Hepatocyte (in vitro differentiated cells): ENCODE measurements at regions not wholly inside any gene's neighbourhood (a gene's known extent, or its start where the extent isn't known, plus 50 kb on each side); places are given as distances from the start of the nearest gene placed in this dataset.

Experiments
- CTCF ChIP-seq: fragments of 200-600 bp; sonication (generic); IDR thresholded peaks from 2 replicates; pipeline ENCODE4 v1.5.1; 2016; ENCODE audit warnings: antibody characterized with exemption, mild to moderate bottlenecking; ENCODE audit not compliant: poor library complexity
- EZH2 ChIP-seq: fragments of 200-600 bp; sonication (generic); IDR thresholded peaks from 2 replicates; pipeline ENCODE4 v1.6.1; 2016; ENCODE audit warnings: antibody characterized with exemption, mild to moderate bottlenecking, borderline replicate concordance
- EZH2phosphoT487 ChIP-seq: fragments of 200-600 bp; sonication (generic); IDR thresholded peaks from one replicate; pipeline ENCODE4 v1.6.1; 2018; ENCODE audit warnings: antibody characterized with exemption, mild to moderate bottlenecking, low read depth, moderate library complexity; ENCODE audit not compliant: unreplicated experiment, severe bottlenecking

- TF ChIP-seq CTCF (no peak), EZH2phosphoT487 (no peak), EZH2 (no peak)
Observed at GRCh38 chr13:44051405-44051804, 171.7 kb downstream of the LACC1 start.
